ENCODE measurements at regions not wholly inside any gene's neighbourhood (a gene's known extent, or its start where the extent isn't known, plus 50 kb on each side); places are given as distances from the start of the nearest gene placed in this dataset.

- no peak for DNase-seq
Observed at GRCh38 chr2:64858541-64859311, 130.5 kb upstream of the SLC1A4 start.

GRCh38 chr2:64859312-64860212, 129.6 kb upstream of the SLC1A4 start:
- peak; percentile 89 for DNase-seq

- no peak for DNase-seq
Observed at GRCh38 chr2:64860276-64860885, 128.8 kb upstream of the SLC1A4 start.

GRCh38 chr2:64860936-64861335, 128.3 kb upstream of the SLC1A4 start:
- DNase-seq = no peak

GRCh38 chr2:64861452-64862397, 127.5 kb upstream of the SLC1A4 start:
- DNase-seq = no peak

- no peak for DNase-seq
Observed at GRCh38 chr2:64862623-64863022, 126.6 kb upstream of the SLC1A4 start.

GRCh38 chr2:64863097-64863820, 125.9 kb upstream of the SLC1A4 start:
- DNase-seq = no peak

- peak; percentile 84 for DNase-seq
Observed at GRCh38 chr2:64865073-64865830, 123.9 kb upstream of the SLC1A4 start.

GRCh38 chr2:64865831-64866345, 123.3 kb upstream of the SLC1A4 start:
- DNase-seq = no peak

- peak; percentile 66 for DNase-seq
Observed at GRCh38 chr2:64866797-64867196, 122.4 kb upstream of the SLC1A4 start.

- no peak for DNase-seq
Observed at GRCh38 chr2:64867253-64867996, 121.8 kb upstream of the SLC1A4 start.

GRCh38 chr2:64869126-64869525, 120.1 kb upstream of the SLC1A4 start:
- DNase-seq = peak; percentile 45

GRCh38 chr2:64873472-64873924, 115.7 kb upstream of the SLC1A4 start:
- DNase-seq = peak; percentile 83

- DNase-seq = no peak
Observed at GRCh38 chr2:64874593-64874992, 114.6 kb upstream of the SLC1A4 start.

GRCh38 chr2:64875368-64875767, 113.8 kb upstream of the SLC1A4 start:
- DNase-seq = no peak

- peak; percentile 52 for DNase-seq
Observed at GRCh38 chr2:64876137-64876647, 113.0 kb upstream of the SLC1A4 start.

- DNase-seq = no peak
Observed at GRCh38 chr2:64879745-64880144, 109.5 kb upstream of the SLC1A4 start.

- DNase-seq = no peak
Observed at GRCh38 chr2:64880193-64880951, 108.8 kb upstream of the SLC1A4 start.

- no peak for DNase-seq
Observed at GRCh38 chr2:64881037-64881492, 108.1 kb upstream of the SLC1A4 start.
